A549 (cell line): ENCODE measurements at regions not wholly inside any gene's neighbourhood (a gene's known extent, or its start where the extent isn't known, plus 50 kb on each side); places are given as distances from the start of the nearest gene placed in this dataset.

ENCODE experiments used
- ATAC-seq, 2 experiments: fragments of 200-7000 bp in 1 of 2; fragments of >200 bp in 1 of 2; cut with Nextera tagmentation in 1 of 2; cut with Tn5 transposase in 1 of 2; 3 replicates each; pipeline versions ENCODE4 v1.8.0 to v1.9.1; 2018 to 2020; ENCODE audit warnings: mild to moderate bottlenecking in 1 of 2, moderate library complexity in 1 of 2
- CTCF ChIA-PET: fragments of 300-600 bp; sonication (Branson Sonifier 250); formaldehyde crosslinking; extraction: SDS; loops from one replicate; lab custom pipeline; 2021; ENCODE audit warnings: antibody characterized with exemption, inconsistent platforms; lab: Yijun Ruan, JAX
- POLR2A ChIA-PET: fragments of 350-600 bp; formaldehyde crosslinking; extraction: SDS; loops from one replicate; lab custom pipeline; 2021; ENCODE audit warnings: antibody characterized with exemption, inconsistent platforms; lab: Yijun Ruan, JAX
- DNase-seq, 2 experiments: peaks; one replicate each; pipeline versions ENCODE4 v3.0.0 to v3.0.0-alpha.2; 2011 to 2016; ENCODE audit warnings: low read depth in 1 of 2, low spot score in 1 of 2
- FAIRE-seq: peaks from 2 replicates; lab custom pipeline; 2011; peaks lifted over from hg19 to GRCh38; lab: Jason Lieb, UNC
- H3K27ac ChIP-seq, 2 experiments: fragments of >200 bp; sonication (Bioruptor Twin); formaldehyde crosslinking; 3 replicates each; pipeline ENCODE4 v1.5.1; 2016 to 2017
- H3K4me1 ChIP-seq: fragments of >200 bp; sonication (Bioruptor Twin); formaldehyde crosslinking; 3 replicates; pipeline ENCODE4 v1.6.1; 2016
- H3K4me2 ChIP-seq: fragments of >200 bp; sonication (Bioruptor Twin); formaldehyde crosslinking; 3 replicates; pipeline ENCODE4 v1.6.1; 2016
- H3K4me3 ChIP-seq: fragments of >200 bp; sonication (Bioruptor Twin); formaldehyde crosslinking; 3 replicates; pipeline ENCODE4 v1.5.1; 2016
- H3K9me3 ChIP-seq: fragments of >200 bp; sonication (Bioruptor Twin); formaldehyde crosslinking; 3 replicates; pipeline ENCODE4 v1.6.1; 2016
- FOSL2 ChIP-seq, 2 experiments: fragments of 450-650 bp in 1 of 2; fragments of >200 bp in 1 of 2; sonication (Bioruptor Twin) in 1 of 2; formaldehyde crosslinking; IDR thresholded peaks; 2 replicates each; pipeline versions ENCODE4 v1.5.0 to v1.6.1; 2016 to 2020; ENCODE audit warnings: mild to moderate bottlenecking in 1 of 2, moderate library complexity in 1 of 2
- HDAC2 ChIP-seq: fragments of 200-600 bp; sonication (generic); IDR thresholded peaks from 2 replicates; pipeline ENCODE4 v1.6.1; 2016
- HOXB5 ChIP-seq: fragments of 250-450 bp; sonication (Bioruptor Pico); IDR thresholded peaks from 2 replicates; pipeline ENCODE4 v1.5.0; 2020; ENCODE audit warnings: mild to moderate bottlenecking, moderate library complexity
- KDM1A ChIP-seq: fragments of 200-600 bp; sonication (generic); IDR thresholded peaks from 2 replicates; pipeline ENCODE4 v1.6.1; 2016; ENCODE audit warnings: low read depth, mild to moderate bottlenecking
- KDM5A ChIP-seq: fragments of 200-600 bp; sonication (generic); IDR thresholded peaks from 2 replicates; pipeline ENCODE4 v1.6.1; 2016; ENCODE audit warnings: antibody characterized with exemption, mild to moderate bottlenecking
- MYC ChIP-seq: IDR thresholded peaks from 2 replicates; pipeline ENCODE4 v1.6.1; 2012; ENCODE audit warnings: mild to moderate bottlenecking, inconsistent platforms, low read length, improper control_type of control experiment, borderline replicate concordance
- NR3C1 ChIP-seq: fragments of >200 bp; sonication (Bioruptor Twin); formaldehyde crosslinking; IDR thresholded peaks from 3 replicates; pipeline ENCODE4 v1.6.1; 2017
- PHF8 ChIP-seq: fragments of 200-600 bp; sonication (generic); IDR thresholded peaks from 2 replicates; pipeline ENCODE4 v1.6.1; 2016; ENCODE audit warnings: low read depth, mild to moderate bottlenecking, antibody characterized with exemption, moderate library complexity, borderline replicate concordance
- POLR2AphosphoS2 ChIP-seq: conservative IDR thresholded peaks from 2 replicates; pipeline ENCODE4 v1.6.1; 2012; ENCODE audit warnings: low read length, improper control_type of control experiment, inconsistent platforms
- ZNF302 ChIP-seq: fragments of 250-450 bp; sonication (Bioruptor Pico); IDR thresholded peaks from 2 replicates; pipeline ENCODE4 v1.9.0; 2021; ENCODE audit warnings: inconsistent platforms, mild to moderate bottlenecking, moderate library complexity
- WGBS: methylation state at CpG from one replicate; pipeline ENCODE4 v1.1.6; 2017; ENCODE audit errors: missing lambda C conversion rate; 5-methylcytosine and 5-hydroxymethylcytosine counted together
- TF ChIP-seq, protein P1 (sequence below): fragments of 450-650 bp; IDR thresholded peaks from 2 replicates; pipeline ENCODE4 v1.6.1; 2014; ENCODE audit warnings: antibody characterized with exemption
- TF ChIP-seq, protein P2 (sequence below): fragments of 250-450 bp; sonication (Bioruptor Pico); IDR thresholded peaks from 2 replicates; pipeline ENCODE4 v1.5.0; 2021; ENCODE audit warnings: mild to moderate bottlenecking, moderate library complexity, borderline replicate concordance
- TF ChIP-seq, protein P3 (sequence below): fragments of 200-600 bp; sonication (generic); IDR thresholded peaks from 2 replicates; pipeline ENCODE4 v1.6.1; 2016; ENCODE audit warnings: antibody characterized with exemption, mild to moderate bottlenecking, moderate library complexity
- TF ChIP-seq, protein P4 (sequence below): IDR thresholded peaks from 2 replicates; pipeline ENCODE4 v1.6.1; 2012; ENCODE audit warnings: low read depth, borderline replicate concordance
- TF ChIP-seq, protein P5 (sequence below): fragments of >200 bp; sonication (Bioruptor Twin); formaldehyde crosslinking; IDR thresholded peaks from 3 replicates; pipeline ENCODE4 v1.5.1; 2016
- TF ChIP-seq, protein P6 (sequence below): fragments of >200 bp; sonication (Bioruptor Twin); formaldehyde crosslinking; IDR thresholded peaks from 3 replicates; pipeline ENCODE4 v1.6.1; 2016

DNA sequence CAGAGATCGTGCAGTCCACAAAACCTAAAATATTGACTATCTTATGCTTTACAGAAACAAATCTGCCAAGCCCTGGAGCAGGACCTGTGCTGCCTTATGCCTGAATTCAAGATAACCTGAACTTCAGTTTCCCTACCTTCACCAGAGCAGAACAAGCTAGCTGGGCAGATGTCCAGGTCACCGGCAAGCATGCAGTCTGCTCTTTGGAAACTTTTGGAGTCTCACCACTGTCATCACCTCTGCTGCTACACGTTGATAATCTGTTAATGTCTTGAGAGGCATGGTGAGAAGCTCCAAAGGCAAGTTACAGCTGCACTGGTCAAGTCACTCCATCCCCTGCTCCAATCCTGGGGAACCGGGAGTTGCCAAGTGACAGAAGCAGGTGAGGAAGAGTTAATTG, 354.2 kb downstream of the RBM43 start:
- no peak for ATAC-seq
- WGBS = 12% methylated on average over 4 of the region's 4 CpGs
- DNase-seq = no peak
- CTCF ChIA-PET = interaction anchor here (1.6 to 1.8 kb wide), 2 partner anchors 13 to 331 kb away, joined by 3 to 5 read pairs; no protein-coding TSS in a partner anchor
- Histone ChIP-seq H3K4me3 (no peak overlapping the region), H3K27ac (no peak overlapping the region), H3K4me1 (peaks cover 11% of the 10 kb centered on the region; the same call in 2 of the 3 replicates), H3K9me3 (peaks cover 11% of the 10 kb centered on the region; the same call in 1 of the 3 replicates), H3K4me2 (no peak overlapping the region)
- FAIRE-seq = no peak
- TF ChIP-seq POLR2AphosphoS2 (no peak), ZNF302 (no peak)
- POLR2A ChIA-PET = no interaction called here

DNA sequence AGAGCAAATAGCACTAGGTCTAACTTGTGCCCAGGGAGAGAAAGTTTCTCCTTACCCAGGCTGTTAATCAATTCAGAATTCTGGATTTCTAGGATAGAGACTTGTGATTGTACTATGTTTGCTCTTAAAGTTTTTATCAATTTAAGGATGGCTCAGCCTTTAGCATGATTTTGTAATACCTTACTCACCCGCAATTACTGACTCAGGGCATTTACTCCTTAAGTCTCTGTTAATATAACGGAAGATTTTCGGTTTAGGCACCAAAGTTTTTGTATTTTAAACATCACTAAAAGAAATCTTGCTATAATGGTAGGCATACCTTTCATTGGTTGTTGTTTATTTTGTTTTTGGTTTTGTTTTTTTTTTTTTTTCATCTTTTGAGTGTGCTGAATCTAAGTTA, 358.2 kb downstream of the RBM43 start:
- Histone ChIP-seq H3K4me2 (no peak overlapping the region), H3K4me3 (no peak overlapping the region), H3K27ac (no peak overlapping the region), H3K9me3 (peaks cover 35% of the 10 kb centered on the region), H3K4me1 (no peaks in the 10 kb centered on the region)
- FAIRE-seq (no peak), ATAC-seq (no peak), DNase-seq (no peak)
- TF ChIP-seq KDM1A (no peak), FOSL2 (IDR thresholded peaks at IDR 0.05) (no peak), FOSL2 (CRISPR knock-in tag; IDR thresholded peaks at IDR 0.05) (no peak), PHF8 (no peak)
- TF ChIP-seq, protein P1, sequence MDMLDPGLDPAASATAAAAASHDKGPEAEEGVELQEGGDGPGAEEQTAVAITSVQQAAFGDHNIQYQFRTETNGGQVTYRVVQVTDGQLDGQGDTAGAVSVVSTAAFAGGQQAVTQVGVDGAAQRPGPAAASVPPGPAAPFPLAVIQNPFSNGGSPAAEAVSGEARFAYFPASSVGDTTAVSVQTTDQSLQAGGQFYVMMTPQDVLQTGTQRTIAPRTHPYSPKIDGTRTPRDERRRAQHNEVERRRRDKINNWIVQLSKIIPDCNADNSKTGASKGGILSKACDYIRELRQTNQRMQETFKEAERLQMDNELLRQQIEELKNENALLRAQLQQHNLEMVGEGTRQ = no peak
- TF ChIP-seq, protein P2, sequence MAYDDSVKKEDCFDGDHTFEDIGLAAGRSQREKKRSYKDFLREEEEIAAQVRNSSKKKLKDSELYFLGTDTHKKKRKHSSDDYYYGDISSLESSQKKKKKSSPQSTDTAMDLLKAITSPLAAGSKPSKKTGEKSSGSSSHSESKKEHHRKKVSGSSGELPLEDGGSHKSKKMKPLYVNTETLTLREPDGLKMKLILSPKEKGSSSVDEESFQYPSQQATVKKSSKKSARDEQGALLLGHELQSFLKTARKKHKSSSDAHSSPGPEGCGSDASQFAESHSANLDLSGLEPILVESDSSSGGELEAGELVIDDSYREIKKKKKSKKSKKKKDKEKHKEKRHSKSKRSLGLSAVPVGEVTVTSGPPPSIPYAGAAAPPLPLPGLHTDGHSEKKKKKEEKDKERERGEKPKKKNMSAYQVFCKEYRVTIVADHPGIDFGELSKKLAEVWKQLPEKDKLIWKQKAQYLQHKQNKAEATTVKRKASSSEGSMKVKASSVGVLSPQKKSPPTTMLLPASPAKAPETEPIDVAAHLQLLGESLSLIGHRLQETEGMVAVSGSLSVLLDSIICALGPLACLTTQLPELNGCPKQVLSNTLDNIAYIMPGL = no peak
- TF ChIP-seq, protein P3, sequence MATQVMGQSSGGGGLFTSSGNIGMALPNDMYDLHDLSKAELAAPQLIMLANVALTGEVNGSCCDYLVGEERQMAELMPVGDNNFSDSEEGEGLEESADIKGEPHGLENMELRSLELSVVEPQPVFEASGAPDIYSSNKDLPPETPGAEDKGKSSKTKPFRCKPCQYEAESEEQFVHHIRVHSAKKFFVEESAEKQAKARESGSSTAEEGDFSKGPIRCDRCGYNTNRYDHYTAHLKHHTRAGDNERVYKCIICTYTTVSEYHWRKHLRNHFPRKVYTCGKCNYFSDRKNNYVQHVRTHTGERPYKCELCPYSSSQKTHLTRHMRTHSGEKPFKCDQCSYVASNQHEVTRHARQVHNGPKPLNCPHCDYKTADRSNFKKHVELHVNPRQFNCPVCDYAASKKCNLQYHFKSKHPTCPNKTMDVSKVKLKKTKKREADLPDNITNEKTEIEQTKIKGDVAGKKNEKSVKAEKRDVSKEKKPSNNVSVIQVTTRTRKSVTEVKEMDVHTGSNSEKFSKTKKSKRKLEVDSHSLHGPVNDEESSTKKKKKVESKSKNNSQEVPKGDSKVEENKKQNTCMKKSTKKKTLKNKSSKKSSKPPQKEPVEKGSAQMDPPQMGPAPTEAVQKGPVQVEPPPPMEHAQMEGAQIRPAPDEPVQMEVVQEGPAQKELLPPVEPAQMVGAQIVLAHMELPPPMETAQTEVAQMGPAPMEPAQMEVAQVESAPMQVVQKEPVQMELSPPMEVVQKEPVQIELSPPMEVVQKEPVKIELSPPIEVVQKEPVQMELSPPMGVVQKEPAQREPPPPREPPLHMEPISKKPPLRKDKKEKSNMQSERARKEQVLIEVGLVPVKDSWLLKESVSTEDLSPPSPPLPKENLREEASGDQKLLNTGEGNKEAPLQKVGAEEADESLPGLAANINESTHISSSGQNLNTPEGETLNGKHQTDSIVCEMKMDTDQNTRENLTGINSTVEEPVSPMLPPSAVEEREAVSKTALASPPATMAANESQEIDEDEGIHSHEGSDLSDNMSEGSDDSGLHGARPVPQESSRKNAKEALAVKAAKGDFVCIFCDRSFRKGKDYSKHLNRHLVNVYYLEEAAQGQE = no peak
- ChIA-PET POLR2A (no interaction called here), CTCF (interaction anchor here (0.6 to 1.8 kb wide), 2 partner anchors 8 to 507 kb away, joined by 3 to 4 read pairs; no protein-coding TSS in a partner anchor)
- 9% methylated on average over 3 of the region's 3 CpGs for WGBS

DNA sequence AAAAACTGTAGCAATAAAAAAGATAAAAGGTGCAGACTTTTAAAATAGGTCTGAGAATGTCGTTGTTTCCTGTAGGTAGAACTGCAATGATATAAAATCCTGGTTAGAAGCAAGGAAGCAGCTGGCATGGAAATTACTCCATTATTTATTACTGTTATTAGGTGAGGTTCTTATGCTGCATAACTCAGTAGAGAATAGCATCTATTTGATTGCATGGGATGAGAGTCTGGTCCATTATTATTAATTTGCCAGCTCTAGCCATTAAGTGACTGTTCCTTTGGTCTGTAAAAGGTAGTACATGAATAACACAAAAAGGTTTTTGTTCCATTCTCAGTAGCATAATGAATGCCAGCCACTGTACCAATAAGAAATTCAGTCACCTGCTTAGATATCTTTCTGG, 358.6 kb downstream of the RBM43 start:
- H3K4me1 ChIP-seq = no peaks in the 10 kb centered on the region
- WGBS = 4% methylated on average over 1 of the region's 1 CpG
- FAIRE-seq = no peak
- H3K9me3 ChIP-seq = peaks cover 39% of the 10 kb centered on the region
- ChIA-PET POLR2A (no interaction called here), CTCF (interaction anchor here (0.6 to 1.8 kb wide), 2 partner anchors 9 to 507 kb away, joined by 3 to 4 read pairs; no protein-coding TSS in a partner anchor)
- H3K27ac ChIP-seq = no peak overlapping the region
- ATAC-seq = no peak
- no peak for DNase-seq
- H3K4me3 ChIP-seq = no peak overlapping the region
- no peak overlapping the region for H3K4me2 ChIP-seq
- TF ChIP-seq HDAC2 (no peak), NR3C1 (no peak), KDM5A (no peak), KDM1A (no peak), MYC (no peak), HOXB5 (CRISPR knock-in tag) (no peak)
- TF ChIP-seq, protein P4, sequence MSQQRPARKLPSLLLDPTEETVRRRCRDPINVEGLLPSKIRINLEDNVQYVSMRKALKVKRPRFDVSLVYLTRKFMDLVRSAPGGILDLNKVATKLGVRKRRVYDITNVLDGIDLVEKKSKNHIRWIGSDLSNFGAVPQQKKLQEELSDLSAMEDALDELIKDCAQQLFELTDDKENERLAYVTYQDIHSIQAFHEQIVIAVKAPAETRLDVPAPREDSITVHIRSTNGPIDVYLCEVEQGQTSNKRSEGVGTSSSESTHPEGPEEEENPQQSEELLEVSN = no peak
- TF ChIP-seq, protein P5, sequence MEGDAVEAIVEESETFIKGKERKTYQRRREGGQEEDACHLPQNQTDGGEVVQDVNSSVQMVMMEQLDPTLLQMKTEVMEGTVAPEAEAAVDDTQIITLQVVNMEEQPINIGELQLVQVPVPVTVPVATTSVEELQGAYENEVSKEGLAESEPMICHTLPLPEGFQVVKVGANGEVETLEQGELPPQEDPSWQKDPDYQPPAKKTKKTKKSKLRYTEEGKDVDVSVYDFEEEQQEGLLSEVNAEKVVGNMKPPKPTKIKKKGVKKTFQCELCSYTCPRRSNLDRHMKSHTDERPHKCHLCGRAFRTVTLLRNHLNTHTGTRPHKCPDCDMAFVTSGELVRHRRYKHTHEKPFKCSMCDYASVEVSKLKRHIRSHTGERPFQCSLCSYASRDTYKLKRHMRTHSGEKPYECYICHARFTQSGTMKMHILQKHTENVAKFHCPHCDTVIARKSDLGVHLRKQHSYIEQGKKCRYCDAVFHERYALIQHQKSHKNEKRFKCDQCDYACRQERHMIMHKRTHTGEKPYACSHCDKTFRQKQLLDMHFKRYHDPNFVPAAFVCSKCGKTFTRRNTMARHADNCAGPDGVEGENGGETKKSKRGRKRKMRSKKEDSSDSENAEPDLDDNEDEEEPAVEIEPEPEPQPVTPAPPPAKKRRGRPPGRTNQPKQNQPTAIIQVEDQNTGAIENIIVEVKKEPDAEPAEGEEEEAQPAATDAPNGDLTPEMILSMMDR = no peak
- TF ChIP-seq, protein P6, sequence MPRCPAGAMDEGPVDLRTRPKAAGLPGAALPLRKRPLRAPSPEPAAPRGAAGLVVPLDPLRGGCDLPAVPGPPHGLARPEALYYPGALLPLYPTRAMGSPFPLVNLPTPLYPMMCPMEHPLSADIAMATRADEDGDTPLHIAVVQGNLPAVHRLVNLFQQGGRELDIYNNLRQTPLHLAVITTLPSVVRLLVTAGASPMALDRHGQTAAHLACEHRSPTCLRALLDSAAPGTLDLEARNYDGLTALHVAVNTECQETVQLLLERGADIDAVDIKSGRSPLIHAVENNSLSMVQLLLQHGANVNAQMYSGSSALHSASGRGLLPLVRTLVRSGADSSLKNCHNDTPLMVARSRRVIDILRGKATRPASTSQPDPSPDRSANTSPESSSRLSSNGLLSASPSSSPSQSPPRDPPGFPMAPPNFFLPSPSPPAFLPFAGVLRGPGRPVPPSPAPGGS = no peak
- TF ChIP-seq, protein P2 = no peak
